SHP77 (cell line): ENCODE measurements at regions not wholly inside any gene's neighbourhood (a gene's known extent, or its start where the extent isn't known, plus 50 kb on each side); places are given as distances from the start of the nearest gene placed in this dataset.

ENCODE experiments used
- DNase-seq, 2 experiments: peaks; one replicate each; lab custom pipeline; 2025; lab: John Stamatoyannopoulos, UW

- DNase-seq: no peak
These were observed 341.5 kb upstream of the DNAJC19 start for GRCh38 chr3:181330821-181331563.

GRCh38 chr3:181330257-181330656, 340.7 kb upstream of the DNAJC19 start:
- no peak for DNase-seq

GRCh38 chr3:181329024-181329423, 339.5 kb upstream of the DNAJC19 start:
- DNase-seq: peak in 1 of 2 experiments; percentile 53

DNA sequence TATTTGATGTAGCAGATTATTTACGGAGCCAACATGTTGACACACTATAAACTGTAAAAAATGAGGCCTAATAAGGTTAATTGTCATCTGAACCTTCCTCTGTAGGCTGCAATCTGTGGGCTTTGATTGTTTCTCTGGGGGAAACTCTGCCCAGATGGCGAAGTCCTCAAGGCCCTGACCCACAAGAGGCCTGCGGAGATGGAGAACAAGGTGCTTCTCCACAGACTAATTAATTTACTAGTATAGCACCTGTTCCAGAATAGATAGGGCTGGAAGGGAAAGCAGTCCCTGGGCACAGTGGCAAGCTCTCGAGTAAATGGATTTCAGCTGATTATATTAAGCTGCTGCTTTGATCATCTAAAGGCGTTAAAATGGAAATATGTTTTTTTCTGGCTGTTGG, 338.8 kb upstream of the DNAJC19 start:
- DNase-seq: peak; percentile 17 to 24

GRCh38 chr3:181327349-181327748, 337.8 kb upstream of the DNAJC19 start:
- no peak for DNase-seq

DNA sequence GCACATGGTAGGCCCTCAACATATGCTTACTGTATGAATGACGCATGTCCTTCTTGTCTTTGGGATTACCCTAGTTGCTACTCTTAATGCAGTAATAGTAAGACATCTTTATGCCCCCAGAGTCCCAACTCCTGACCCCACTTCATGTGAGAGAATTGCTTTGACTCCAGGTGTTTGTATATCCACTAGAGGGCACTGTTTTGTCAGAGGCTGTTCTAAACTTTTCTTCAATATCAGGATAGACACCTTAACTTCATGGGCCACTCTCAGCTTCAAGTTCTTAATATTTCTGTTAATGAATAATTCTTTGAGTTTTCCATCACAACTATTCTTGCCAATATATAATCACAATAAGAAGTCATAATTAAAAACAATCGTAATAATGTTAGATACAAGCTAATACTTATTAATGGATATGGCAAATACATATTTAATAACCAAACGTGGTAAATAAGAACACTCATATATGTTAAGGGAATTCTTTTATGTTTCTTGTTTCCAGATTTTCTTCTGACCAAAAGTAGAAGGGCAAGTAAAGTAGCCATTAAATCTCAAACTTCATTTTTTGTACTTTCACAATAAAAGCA, 337.2 kb upstream of the DNAJC19 start:
- DNase-seq: peak in 1 of 2 experiments; percentile 12

DNA sequence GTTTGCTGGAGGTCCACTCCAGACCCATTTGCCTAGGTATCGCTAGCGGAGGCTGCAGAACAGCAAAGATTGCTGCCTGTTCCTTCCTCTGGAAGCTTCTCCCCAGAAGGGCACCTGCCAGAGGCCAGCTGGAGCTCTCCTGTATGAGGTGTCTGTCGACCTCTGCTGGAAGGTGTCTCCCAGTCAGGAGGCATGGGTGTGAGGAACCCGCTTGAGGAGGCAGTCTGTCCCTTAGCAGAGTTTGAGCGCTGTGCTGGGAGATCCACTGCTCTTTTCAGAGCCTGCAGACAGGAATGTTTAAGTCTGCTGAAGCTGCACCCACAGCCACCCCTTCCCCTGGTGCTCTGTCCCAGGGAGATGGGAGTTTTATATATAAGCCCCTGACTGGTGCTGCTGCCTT, 335.0 kb upstream of the DNAJC19 start:
- DNase-seq: peak in 1 of 2 experiments; percentile 8

DNA sequence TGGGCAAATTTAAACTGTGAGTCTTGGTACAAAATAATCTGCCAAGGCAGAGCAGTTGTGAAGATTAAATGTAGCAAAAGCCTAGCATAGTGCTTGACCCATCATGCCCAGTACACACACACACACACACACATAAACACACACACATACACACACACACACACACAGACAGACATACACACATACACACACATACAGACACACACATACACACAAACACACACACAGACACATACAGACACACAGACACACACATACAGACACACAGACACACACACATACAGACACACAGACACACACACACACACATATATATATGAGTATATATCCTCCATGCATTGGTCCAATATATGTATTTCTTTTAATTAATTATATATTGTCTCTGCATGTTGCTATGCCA, 328.8 kb upstream of the DNAJC19 start:
- no peak for DNase-seq

DNA sequence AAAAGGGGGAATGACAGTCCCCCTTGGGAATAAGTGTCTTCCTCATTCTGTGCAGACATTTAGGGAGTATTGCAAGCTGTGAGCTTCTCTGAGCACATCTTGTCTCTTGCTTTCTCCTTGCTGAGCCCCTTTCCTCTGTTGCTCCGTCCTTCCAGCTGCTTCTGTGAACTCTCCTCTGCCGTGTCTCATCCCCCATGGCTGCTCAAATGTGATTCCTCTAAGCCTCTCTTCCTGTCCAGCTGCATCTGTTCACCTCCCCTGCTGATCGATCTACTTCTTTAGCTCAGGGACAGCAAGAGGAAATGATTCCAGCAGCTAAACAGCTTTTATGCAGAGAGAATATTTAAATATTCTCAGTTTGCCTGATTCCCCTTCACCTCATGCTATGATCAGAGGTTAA, 328.0 kb upstream of the DNAJC19 start:
- peak in 1 of 2 experiments; percentile 36 for DNase-seq

GRCh38 chr3:181316482-181316881, 326.9 kb upstream of the DNAJC19 start:
- no peak for DNase-seq

DNA sequence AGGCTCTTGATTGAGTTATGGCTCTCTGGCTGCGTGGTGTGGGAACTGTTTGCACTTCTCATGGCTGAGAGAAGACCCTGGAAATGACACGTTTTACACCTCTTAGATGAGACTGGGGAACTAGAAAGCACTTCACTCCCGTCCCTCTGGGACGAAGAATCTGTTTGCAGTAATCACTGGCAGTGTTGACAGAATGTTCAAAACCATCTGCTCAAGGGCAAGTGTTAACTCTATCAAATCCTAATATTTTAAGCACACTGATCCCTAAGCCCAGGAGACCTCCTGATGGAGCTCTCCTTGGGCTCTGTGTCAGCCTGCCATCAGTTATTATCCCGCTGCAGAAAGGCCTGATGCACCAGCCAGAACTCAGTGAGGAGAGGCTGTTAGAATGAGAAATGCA, 323.8 kb upstream of the DNAJC19 start:
- peak; percentile 17 to 44 for DNase-seq

DNA sequence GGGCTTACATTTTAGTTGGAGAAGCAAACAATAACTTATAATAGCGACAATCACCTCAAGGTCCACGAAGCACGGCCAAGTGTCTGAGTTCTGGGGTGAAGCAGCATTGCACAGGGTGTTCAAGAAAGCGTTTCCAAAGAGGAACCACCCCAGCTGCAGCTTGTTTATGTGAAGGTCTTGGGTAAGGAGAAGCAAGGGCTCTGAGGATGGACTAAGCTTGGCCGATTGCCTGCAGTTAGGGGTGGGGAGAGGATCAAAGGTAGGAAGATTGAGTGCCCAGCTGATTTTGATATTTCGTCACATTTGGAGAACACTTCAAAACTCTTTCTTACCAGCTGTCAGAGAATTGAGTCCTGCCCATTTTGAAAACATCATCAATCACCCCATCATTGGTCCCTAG, 321.6 kb upstream of the DNAJC19 start:
- no peak for DNase-seq

GRCh38 chr3:181302960-181303359, 313.4 kb upstream of the DNAJC19 start:
- DNase-seq: no peak

GRCh38 chr3:181300033-181300432, 310.5 kb upstream of the DNAJC19 start:
- no peak for DNase-seq

DNA sequence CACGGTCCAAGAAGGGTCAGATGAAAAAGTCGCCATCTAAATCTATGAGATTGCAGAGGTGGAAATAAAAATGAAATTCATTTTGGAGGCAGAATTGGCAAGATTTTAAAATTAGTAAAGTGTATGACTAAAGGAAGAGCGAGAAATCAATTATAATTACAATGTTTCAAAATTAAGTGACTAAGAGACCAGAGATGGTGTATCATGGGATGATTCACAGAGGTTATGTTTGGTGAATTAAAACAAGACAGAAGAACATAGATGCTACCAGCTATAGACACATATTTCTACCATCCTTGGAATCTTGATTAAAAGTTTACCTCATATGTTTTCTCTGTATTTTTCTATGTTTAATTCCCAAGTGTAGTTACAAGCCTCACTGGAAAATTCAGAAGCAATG, 308.9 kb upstream of the DNAJC19 start:
- DNase-seq: no peak

DNA sequence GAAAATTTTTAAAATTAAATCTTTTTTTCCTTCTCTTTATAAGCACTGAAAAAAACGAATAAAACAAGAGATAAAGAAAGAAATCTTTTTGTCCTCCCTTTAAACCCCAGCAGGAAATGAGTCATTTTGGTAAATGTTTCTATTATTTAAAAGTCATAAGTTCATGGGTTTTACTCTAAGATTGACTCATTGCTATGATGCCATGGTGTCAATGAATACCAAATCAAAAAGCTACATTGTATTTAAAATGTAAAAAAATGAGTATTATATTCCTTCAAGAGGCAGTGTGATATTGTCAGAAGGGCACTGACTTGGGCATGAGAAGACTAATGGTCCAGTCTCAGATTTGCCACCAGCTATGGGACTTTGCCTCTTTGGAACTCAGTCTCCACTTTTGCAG, 303.4 kb upstream of the DNAJC19 start:
- DNase-seq: no peak

DNA sequence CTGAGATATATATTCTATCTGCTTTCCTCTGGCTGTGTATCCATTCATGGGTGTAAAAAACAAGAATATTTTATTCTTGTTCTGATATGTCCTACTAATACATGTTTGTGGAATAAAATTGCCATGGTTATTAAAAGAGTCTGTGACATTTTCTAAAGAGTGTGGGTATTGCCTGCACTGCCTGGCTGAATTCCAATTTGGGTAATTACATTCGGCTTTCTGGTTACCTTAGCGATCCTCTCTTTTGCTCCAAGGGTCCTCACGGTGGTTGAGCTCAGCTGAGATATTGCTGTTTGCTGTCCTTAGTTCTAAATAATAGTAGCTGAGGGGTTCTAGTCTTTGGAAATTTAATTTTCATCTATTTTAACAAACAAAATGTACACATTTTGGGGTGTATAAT, 301.4 kb upstream of the DNAJC19 start:
- no peak for DNase-seq

- DNase-seq: no peak
These were observed 299.8 kb upstream of the DNAJC19 start for GRCh38 chr3:181289306-181289705.

DNA sequence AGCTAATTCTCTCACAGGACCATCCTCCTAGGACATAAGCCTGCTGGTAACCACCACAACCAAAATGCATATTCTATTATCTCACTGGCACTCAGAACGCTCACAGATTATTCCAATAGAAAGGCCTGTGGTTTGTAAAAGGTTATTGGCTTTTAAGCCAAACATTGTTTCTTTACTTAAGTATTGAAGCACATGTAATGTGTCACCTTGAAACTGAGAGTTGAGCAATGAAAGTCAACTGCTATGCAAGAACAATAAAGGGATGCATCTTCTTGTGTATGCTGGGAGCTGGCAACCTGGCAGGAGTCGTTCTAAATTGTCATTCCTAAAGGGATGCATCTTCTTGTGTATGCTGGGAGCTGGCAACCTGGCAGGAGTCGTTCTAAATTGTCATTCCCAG, 298.6 kb upstream of the DNAJC19 start:
- DNase-seq: no peak

DNA sequence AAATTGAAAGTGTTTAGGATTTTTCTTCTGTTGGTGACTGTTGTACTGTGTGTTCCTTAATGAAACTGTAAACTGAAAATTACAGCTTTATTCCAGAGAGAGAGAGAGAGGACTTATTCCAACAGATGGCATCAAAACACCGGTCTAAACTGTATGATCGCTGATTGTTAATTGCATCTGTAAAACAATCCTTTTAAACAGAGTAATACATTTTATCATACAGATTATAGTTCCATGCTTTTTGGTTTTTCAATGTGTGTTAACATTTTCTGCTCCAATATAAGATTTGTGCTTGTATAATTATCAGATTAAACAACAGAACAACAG, 289.7 kb upstream of the DNAJC19 start:
- no peak for DNase-seq

DNA sequence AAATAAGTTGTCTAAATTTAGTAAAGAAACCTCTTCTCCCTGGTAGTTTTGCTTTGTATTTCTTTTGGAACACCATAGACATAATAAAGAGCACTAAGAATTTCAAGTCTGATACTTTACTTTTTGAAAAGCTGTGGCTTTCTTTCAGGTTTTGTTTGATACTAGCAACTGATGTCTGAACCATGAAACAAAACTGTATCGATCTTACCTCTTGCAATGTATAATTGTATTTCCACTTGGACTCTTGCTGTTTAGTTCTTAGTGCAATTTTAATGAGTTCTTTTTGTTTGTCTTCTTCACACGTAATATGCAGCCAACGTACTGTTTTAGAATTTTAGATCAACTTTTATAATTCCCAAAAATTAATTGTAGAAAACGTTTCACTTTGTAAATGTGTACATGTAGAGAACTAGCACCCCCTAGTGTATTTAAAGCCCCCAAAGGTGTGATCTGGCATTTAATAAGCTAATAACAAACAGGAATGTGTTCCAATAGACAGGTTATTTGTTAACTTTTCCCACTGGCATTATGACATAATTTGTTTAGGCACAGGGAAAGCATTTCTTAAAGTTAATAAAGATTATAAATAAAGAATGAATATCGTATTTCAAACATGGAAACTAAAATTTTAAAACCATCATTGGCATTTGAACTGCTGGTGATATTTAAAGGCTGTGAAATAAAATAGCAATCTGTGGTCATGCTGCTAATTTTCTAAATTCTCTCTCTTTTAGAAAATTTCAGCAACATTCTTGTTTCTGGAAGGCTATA, 289.1 kb upstream of the DNAJC19 start:
- no peak for DNase-seq

- DNase-seq: no peak
These were observed 286.9 kb upstream of the DNAJC19 start for GRCh38 chr3:181276358-181276896.

DNA sequence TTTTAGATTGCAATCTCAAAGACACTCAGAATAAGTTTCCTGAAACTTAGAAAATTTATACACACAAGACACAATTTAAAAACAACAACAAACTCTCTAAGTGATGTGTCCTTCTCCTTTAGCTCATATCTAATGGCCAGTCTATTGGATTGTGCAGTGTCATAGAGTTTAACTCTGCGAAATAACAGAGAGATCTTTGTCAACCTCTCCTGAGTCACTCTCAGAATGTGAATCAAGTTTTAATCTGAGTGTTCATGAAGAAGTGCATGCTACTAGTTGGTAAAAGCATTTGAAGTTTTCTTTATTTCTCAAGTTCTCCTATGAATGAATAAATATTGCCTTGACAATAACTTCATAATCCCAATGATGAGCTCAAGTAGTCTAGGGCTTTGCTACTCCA, 284.5 kb upstream of the DNAJC19 start:
- DNase-seq: no peak
